A549 (cell line): ENCODE measurements at regions not wholly inside any gene's neighbourhood (a gene's known extent, or its start where the extent isn't known, plus 50 kb on each side); places are given as distances from the start of the nearest gene placed in this dataset.

Source experiments
- CTCF ChIP-seq: fragments of >200 bp; sonication (Bioruptor Twin); formaldehyde crosslinking; IDR thresholded peaks from 3 replicates; pipeline ENCODE4 v1.5.1; 2016
- E2F6 ChIP-seq: IDR thresholded peaks from 2 replicates; pipeline ENCODE4 v1.6.1; 2012; ENCODE audit warnings: low read depth, borderline replicate concordance
- EP300 ChIP-seq, 2 experiments: fragments of >200 bp; sonication (Bioruptor Twin); formaldehyde crosslinking; IDR thresholded peaks; 2 replicates in 1 of 2; 3 replicates in 1 of 2; pipeline ENCODE4 v1.6.1; 2016 to 2017
- MAZ ChIP-seq: fragments of 150-350 bp; IDR thresholded peaks from 2 replicates; pipeline ENCODE4 v1.6.1; 2014; ENCODE audit warnings: antibody characterized with exemption, low read depth, low read length, borderline replicate concordance
- POLR2A ChIP-seq: IDR thresholded peaks from 2 replicates; pipeline ENCODE4 v1.6.1; 2012; ENCODE audit warnings: mild to moderate bottlenecking, low read length
- RAD21 ChIP-seq, 2 experiments: fragments of >200 bp in 1 of 2; sonication (Bioruptor Twin) in 1 of 2; formaldehyde crosslinking in 1 of 2; IDR thresholded peaks in 1 of 2; conservative IDR thresholded peaks in 1 of 2; 2 replicates in 1 of 2; 3 replicates in 1 of 2; pipeline ENCODE4 v1.6.1; 2012 to 2018; ENCODE audit warnings: inconsistent platforms in 1 of 2
- TF ChIP-seq, protein P1 (sequence below): IDR thresholded peaks from 2 replicates; pipeline ENCODE4 v1.6.1; 2012

- no peak for TF ChIP-seq CTCF
- TF ChIP-seq E2F6: no peak
- no peak for TF ChIP-seq RAD21 (conservative IDR thresholded peaks at IDR 0.05 in 1 of 2, IDR thresholded peaks at IDR 0.05 in 1 of 2)
- no peak for TF ChIP-seq POLR2A
- no peak for TF ChIP-seq EP300 (IDR thresholded peaks at IDR 0.05)
- TF ChIP-seq MAZ: no peak
- TF ChIP-seq, protein P1, sequence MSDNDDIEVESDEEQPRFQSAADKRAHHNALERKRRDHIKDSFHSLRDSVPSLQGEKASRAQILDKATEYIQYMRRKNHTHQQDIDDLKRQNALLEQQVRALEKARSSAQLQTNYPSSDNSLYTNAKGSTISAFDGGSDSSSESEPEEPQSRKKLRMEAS: no peak
Measured at GRCh38 chr12:68470664-68471328, 138.6 kb upstream of the MDM1 start.
